Ovary (tissue), 7 donors: ENCODE measurements at regions not wholly inside any gene's neighbourhood (a gene's known extent, or its start where the extent isn't known, plus 50 kb on each side); places are given as distances from the start of the nearest gene placed in this dataset.

ENCODE experiments used
- DNase-seq, 5 donors: peaks; one replicate each; pipeline ENCODE4 v3.0.0-alpha.2; 2019 to 2020
- H3K27ac ChIP-seq, 2 donors: fragments of 200-600 bp; one replicate each; pipeline versions ENCODE4 v1.5.1 to v1.8.0; 2019 to 2022
- H3K27me3 ChIP-seq: fragments of 200-600 bp; one replicate; pipeline ENCODE4 v1.8.0; 2022
- H3K36me3 ChIP-seq: fragments of 200-600 bp; sonication (generic); one replicate; pipeline ENCODE4 v1.5.1; 2019
- H3K4me1 ChIP-seq: one replicate; pipeline ENCODE4 v1.8.1; 2013; ENCODE audit warnings: mild to moderate bottlenecking, moderate library complexity; ENCODE audit not compliant: insufficient read depth
- H3K4me3 ChIP-seq: fragments of 200-600 bp; sonication (generic); one replicate; pipeline ENCODE4 v1.5.1; 2017
- H3K9me3 ChIP-seq, 2 donors: fragments of 200-600 bp in 1 of 2; sonication (generic) in 1 of 2; one replicate each; pipeline versions ENCODE4 v1.5.1 to v1.8.1; 2013 to 2019; ENCODE audit warnings: mild to moderate bottlenecking in 1 of 2, moderate library complexity in 1 of 2
- CTCF ChIP-seq, 3 donors: fragments of 450-650 bp in 2 of 3; fragments of 200-600 bp in 1 of 3; IDR thresholded peaks; one replicate each; pipeline versions ENCODE4 v1.5.1 to v1.8.0; 2016 to 2022; ENCODE audit warnings: antibody characterized with exemption in 3 of 3, mild to moderate bottlenecking in 1 of 3
- EP300 ChIP-seq: sonication (generic); formaldehyde crosslinking; IDR thresholded peaks from one replicate; pipeline ENCODE4 v1.6.1; 2017; ENCODE audit warnings: antibody characterized with exemption
- POLR2A ChIP-seq: fragments of 450-650 bp; IDR thresholded peaks from one replicate; pipeline ENCODE4 v1.6.1; 2017; ENCODE audit warnings: antibody characterized with exemption, mild to moderate bottlenecking, moderate library complexity
- WGBS, 3 donors: extraction: QIAGEN DNeasy Blood & Tissue Kit in 1 of 3; methylation state at CpG; one replicate each; pipeline versions ENCODE4 v1.1.5 to v1.1.7; 2013 to 2017; 5-methylcytosine and 5-hydroxymethylcytosine counted together
- intact Hi-C, 4 donors: fragments of 100-400 bp; cut with DNase I; formaldehyde crosslinking; loops; one replicate each; pipeline versions ENCODE4 v1.11.0 to v1.15.1; 2022 to 2023
- donor health status: DM: no; HTN: no; CAD: no; lungs with moderate emphysema.
- donor health status: DM: no; HTN: no; CAD: no.
- donor health status: Bipolar disorder and iron deficiency.
- donor health status: DM: no; HTN: no; CAD: no.
- donor health status: DM: yes; HTN: yes; CAD: no.

GRCh38 chr12:60194678-60195077, 598.8 kb downstream of the SLC16A7 start:
- intact Hi-C loops, result no loop called here
- no peak overlapping the region for H3K27ac ChIP-seq
- peaks cover 2% of the 10 kb centered on the region for H3K27me3 ChIP-seq
- no peak for TF ChIP-seq POLR2A
- no peak for TF ChIP-seq CTCF (IDR thresholded peaks at IDR 0.05)
- no peak for TF ChIP-seq EP300
- H3K4me1 ChIP-seq, result no peaks in the 10 kb centered on the region
- DNase-seq, result no peak
- no peak overlapping the region for H3K4me3 ChIP-seq
- no peaks in the 10 kb centered on the region for H3K36me3 ChIP-seq
- H3K9me3 ChIP-seq, result no peaks in the 10 kb centered on the region

GRCh38 chr12:60195483-60195882, 599.7 kb downstream of the SLC16A7 start:
- no peak for TF ChIP-seq POLR2A
- no peak for TF ChIP-seq CTCF (IDR thresholded peaks at IDR 0.05)
- TF ChIP-seq EP300, result no peak
- Histone ChIP-seq H3K27me3 (peaks cover 2% of the 10 kb centered on the region), H3K9me3 (no peaks in the 10 kb centered on the region), H3K4me1 (no peaks in the 10 kb centered on the region), H3K27ac (no peak overlapping the region), H3K36me3 (no peaks in the 10 kb centered on the region), H3K4me3 (no peak overlapping the region)
- intact Hi-C loops, result no loop called here
- no peak for DNase-seq
- 62 to 87% (median 69%) methylated on average over 1 of the region's 1 CpG for WGBS, 3 donors

GRCh38 chr12:60196366-60196765, 600.5 kb downstream of the SLC16A7 start:
- intact Hi-C loops, result no loop called here
- H3K36me3 ChIP-seq, result no peaks in the 10 kb centered on the region
- TF ChIP-seq CTCF (IDR thresholded peaks at IDR 0.05) (no peak), POLR2A (no peak), EP300 (no peak)
- H3K4me1 ChIP-seq, result no peaks in the 10 kb centered on the region
- DNase-seq, result no peak
- no peak overlapping the region for H3K4me3 ChIP-seq
- H3K27ac ChIP-seq, result no peak overlapping the region
- whole genome bisulfite sequencing, 3 donors, result 94 to 97% (median 95%) methylated on average over 10 of the region's 10 CpGs
- H3K27me3 ChIP-seq, result no peaks in the 10 kb centered on the region
- no peaks in the 10 kb centered on the region for H3K9me3 ChIP-seq

GRCh38 chr12:60197589-60197988, 601.8 kb downstream of the SLC16A7 start:
- no peaks in the 10 kb centered on the region for H3K9me3 ChIP-seq
- H3K27ac ChIP-seq, result no peak overlapping the region
- DNase-seq, result no peak
- intact Hi-C loops, result no loop called here
- no peaks in the 10 kb centered on the region for H3K27me3 ChIP-seq
- 68 to 77% (median 69%) methylated on average over 2 of the region's 2 CpGs for WGBS, 3 donors
- no peaks in the 10 kb centered on the region for H3K36me3 ChIP-seq
- no peaks in the 10 kb centered on the region for H3K4me1 ChIP-seq
- H3K4me3 ChIP-seq, result no peak overlapping the region
- TF ChIP-seq CTCF (IDR thresholded peaks at IDR 0.05), result no peak
- no peak for TF ChIP-seq EP300
- TF ChIP-seq POLR2A, result no peak

GRCh38 chr12:60201891-60202290, 606.1 kb downstream of the SLC16A7 start:
- intact Hi-C loops, result no loop called here

More at GRCh38 chr12:60201891-60202290, 606.1 kb downstream of the SLC16A7 start:
- Histone ChIP-seq H3K4me3 (no peak overlapping the region), H3K27ac (no peak overlapping the region), H3K36me3 (no peaks in the 10 kb centered on the region), H3K9me3 (no peaks in the 10 kb centered on the region), H3K4me1 (no peaks in the 10 kb centered on the region), H3K27me3 (no peaks in the 10 kb centered on the region)
- no peak for DNase-seq
- 11 to 29% (median 14%) methylated on average over 4 of the region's 4 CpGs for WGBS, 3 donors
- TF ChIP-seq CTCF (IDR thresholded peaks at IDR 0.05) (no peak), POLR2A (no peak), EP300 (no peak)
